ENCODE measurements at regions not wholly inside any gene's neighbourhood (a gene's known extent, or its start where the extent isn't known, plus 50 kb on each side); places are given as distances from the start of the nearest gene placed in this dataset.
"Not testable (repeated sequence)": the region's sequence is repeated elsewhere in the genome, so short reads cannot be mapped to it uniquely, and the experiment has no call there.

DNA sequence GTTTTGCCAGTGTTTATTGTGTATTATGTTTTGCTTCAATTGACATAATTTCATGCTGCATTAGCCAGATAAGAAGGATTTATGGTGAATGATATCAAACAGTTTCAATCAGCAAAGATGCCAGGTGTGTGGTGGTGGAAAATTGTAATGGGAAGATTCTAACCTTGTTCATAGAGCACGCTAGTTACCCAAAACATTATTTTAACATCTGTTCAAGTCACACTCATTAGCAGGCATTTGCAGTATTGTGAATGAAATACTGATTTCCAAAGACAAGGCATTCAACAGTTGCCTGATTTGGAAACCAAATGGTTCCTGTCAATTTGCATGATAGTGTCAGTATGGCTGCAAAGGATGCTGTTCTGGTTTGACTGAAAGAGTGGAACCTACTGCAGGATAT is 129.7 kb downstream of the EPC1 start:
- no peak for DNase-seq (ENCODE audit: low read depth)

DNA sequence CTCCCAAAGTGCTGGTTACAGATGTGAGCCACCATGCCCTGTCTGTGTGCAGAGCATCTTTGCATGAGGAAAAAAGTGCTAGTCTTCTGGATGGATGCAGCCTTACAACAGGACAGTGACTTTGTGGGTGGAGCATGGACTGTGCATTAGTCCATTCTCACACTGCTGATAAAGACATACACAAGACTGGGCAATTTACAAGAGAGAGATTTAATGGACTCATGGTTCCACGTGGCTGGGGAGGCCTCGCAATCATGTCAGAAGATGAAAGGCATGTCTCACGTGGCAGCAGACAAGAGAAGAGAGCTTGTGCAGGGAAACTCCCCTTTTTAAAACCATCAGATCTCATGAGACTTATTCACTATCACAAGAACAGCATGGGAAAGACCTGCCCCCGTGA is 133.1 kb downstream of the EPC1 start:
- DNase-seq (ENCODE audit: low read depth), result peak; percentile 30

DNA sequence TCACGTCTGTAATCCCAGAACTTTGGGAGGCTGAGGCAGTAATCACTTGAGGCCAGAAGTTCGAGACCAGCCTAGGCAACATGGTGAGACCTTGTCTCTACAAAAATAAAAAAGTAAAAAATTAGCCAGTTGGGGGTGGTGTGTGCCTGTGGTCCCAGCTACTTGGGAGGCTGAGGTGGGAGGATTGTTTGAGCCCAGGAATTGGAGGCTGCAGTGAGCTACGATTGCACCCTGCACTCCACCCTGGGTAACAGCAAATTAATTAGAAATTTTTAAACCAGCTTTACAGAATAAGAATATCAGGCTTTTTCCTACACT is 136.0 kb downstream of the EPC1 start:
- no peak for DNase-seq (ENCODE audit: low read depth)

DNA sequence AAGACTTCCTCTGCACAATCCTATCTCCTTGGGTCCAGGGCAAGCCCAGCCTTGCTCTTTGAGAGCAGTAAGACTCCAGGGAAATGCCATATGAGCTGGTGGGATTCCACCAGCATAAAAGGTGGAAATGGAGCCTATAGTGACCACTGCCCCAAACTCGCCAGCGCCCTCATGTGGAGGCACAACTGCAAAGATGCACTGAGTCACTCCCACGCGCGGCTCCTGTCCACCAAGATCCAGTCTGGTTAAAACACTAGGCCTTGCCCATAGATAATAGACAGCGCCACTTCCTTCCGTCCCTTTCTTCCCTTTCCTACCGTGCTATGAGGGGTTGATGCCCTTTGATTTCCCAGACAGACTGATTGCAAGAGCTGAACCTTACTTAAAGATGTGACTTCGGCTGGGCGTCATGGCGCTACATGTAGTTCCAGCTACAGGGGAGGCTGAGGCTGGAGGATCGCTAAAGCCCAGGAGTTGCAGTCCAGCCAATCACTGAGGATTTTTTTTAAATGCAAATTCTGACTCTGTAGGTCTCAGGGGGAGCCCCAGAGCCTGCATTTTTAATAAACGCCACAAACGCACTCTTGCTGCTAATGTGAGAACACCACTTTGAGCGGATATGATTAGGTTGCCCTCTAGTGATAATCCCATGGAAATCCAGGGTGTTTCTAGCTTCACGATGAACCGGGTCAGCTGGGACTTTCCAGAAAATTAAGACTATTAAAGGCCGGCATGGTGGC is 136.5 kb downstream of the EPC1 start:
- DNase-seq (ENCODE audit: low read depth), result peak; percentile 68

DNA sequence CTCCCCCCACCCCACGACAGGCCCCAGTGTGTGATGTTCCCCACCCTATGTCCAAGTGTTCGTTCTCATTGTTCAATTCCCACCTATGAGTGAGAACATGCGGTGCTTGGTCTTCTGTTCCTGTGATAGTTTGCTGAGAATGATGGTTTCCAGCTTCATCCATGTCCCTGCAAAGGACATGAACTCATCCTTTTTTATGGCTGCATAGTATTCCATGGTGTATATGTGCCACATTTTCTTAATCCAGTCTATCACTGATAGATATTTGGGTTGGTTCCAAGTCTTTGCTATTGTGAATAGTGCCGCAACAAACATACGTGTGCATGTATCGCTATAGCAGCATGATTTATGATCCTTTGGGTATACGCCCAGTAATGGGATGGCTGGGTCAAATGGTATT is 139.0 kb downstream of the EPC1 start:
- not testable (repeated sequence) for DNase-seq (ENCODE audit: low read depth)

DNA sequence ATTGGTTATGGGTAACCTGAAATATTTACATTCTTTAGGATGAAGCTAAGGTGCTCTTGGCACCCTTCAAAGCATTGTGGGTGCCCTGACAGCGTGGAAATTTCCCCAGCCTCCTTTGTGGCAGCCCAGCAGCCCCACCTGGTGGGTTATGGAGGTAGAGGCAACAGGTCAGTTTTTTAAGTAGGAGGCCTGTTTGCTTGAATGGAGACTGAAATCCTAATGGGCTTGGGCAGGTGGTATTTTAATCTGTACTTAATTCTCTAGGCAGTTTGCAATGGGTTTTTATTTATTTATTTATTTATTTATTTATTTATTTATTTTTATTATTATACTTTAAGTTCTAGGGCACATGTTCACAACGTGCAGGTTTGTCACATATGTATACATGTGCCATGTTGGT is 139.4 kb downstream of the EPC1 start:
- DNase-seq (ENCODE audit: low read depth), result peak; percentile 51

DNA sequence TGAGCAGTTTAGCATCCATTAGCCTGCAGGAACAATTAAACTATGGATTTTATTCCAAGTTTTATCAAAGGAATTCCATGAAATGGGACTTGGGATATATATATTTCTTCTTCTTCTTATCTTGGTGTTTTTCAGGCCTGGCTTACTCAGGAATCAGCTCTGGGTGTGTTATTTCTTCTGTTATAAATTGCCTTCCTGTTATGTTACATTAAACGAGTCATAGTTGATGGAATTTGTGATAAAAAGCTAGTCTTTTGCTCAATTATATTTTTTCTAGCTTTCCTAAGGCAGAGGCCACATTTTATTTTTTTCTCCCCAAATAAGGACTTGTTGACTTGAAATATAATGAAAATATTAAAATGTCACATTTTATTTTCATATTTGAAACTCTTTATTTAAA is 141.3 kb downstream of the EPC1 start:
- DNase-seq (ENCODE audit: low read depth), result peak; percentile 78

DNA sequence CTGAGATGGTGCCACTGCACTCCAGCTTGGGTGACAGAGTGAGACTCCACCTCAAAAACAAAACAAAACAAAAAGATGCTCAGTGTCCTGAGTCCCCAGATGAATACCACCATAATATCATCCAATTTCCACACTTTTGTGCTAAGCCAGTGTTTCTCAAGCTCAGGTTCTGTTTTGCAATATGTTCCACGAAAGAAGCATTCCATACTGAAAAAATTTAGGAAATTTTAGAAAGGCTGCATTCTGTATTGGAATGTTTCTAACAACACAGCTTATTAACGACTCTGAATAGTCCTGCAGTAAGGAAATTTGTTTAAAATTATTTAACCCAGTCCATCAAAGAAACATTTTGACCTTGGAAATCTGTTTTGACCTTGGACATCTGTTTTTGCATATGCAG is 142.4 kb downstream of the EPC1 start:
- DNase-seq (ENCODE audit: low read depth), result peak; percentile 57

DNA sequence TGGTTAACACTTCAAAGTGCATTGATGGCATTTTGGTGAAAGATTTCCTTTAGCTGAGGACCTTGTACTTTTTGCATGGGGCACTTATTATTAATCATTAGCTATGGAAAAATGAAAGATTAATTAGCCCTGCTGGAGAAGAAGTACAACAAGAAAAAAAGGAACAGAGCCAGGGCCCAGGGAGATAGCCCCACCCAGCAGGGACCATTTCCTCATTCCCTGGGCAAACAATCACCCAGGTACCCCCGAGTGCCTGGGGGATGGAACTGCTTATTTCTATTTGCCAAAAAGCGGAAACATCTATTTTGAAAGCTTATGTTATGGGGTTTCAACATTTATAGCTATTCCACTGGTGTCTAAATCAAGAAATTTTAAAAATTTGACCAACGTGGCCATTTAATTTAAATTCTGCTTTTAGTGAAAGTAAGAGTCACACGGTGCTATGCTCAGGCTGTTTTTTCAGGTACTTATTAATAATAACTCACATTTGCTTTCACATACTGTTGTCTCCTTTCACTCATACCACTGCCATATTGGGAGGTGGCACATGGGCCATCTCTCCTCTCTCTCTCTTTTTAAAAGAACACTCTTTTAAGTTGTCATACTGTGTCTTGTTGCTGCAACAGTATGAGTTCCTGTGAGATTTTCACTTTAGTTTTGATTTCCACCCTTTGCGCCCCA is 143.6 kb upstream of the KIF5B start:
- DNase-seq (ENCODE audit: low read depth), result no peak

DNA sequence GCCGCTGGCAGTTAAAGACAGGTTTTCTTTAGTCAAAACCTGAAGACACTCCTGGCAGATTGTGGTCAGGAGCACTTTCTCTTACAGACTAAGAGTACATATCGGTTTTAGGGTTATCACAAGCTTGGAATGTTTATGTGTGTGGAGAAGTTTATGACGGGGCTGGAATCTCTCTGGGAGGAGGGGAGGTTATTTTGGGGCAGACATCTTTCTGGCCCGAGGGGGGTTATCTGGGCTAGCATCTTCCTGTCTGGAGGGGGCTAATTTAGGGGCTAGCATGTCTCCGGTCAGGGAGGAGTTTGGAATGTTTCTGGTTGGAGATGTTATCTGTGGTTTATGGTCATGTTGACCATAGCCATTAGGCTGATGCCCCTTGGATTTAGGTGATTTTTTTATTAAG is 141.2 kb upstream of the KIF5B start:
- peak; percentile 72 for DNase-seq (ENCODE audit: low read depth)

DNA sequence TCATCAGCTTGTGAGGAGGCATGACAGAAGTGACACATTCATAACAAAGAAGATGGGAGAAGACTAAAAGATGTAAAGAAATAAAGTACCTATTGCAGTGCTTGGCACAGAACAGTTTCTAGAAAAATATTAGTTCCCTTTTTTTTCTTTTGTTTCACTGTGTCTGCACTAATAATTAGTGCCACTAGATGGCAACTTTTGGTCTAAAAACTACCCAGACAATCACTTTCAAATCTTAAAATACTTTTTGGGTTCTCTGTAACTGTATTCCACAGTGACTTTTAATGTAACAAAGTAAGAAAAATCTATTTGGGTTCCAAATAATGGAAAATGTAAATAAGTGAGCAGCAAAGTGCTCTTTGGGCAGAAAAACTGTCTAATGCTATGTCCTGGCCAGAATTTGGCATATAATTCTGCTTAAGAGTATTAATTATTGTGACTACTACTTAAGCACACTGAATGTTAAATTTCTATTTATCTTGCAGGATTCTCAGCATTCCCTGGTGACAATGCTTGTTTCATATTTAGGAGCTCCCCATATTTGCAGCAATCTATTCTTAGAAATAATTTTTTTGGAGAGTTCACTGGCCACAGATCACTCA is 134.8 kb upstream of the KIF5B start:
- peak; percentile 35 for DNase-seq (ENCODE audit: low read depth)

DNA sequence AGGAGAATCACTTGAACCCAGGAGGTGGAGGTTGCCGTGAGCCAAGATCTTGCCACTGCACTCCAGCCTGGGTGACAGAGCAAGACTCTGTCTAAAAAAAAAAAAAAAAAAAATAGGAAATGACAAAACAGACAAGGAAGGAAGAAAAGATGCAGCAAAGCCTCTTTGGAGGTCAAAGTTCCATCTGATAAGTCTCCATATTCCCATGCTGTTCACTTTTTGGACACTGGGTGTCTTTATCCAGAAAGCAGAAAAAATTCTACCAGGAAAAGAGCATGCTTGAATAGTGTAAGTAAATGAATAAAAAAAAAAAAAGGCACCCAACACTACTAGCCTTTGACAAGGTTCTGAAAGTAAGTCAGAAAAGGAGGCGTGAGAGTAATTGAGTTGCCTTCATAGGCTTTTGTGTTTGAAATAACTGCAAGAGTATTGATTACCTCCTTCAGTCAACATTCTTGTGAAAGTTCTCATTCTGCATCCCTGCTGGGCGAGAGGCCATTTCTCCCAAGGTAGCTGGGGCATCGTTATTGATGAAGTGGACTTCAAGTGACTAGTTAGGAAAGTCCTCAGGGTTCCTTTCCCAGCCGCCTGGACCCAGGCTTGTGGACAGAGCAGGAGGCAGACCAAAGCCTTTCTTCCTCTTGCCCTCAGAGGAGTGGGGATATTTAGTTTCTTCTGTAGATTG is 133.3 kb upstream of the KIF5B start:
- DNase-seq (ENCODE audit: low read depth), result peak; percentile 60

DNA sequence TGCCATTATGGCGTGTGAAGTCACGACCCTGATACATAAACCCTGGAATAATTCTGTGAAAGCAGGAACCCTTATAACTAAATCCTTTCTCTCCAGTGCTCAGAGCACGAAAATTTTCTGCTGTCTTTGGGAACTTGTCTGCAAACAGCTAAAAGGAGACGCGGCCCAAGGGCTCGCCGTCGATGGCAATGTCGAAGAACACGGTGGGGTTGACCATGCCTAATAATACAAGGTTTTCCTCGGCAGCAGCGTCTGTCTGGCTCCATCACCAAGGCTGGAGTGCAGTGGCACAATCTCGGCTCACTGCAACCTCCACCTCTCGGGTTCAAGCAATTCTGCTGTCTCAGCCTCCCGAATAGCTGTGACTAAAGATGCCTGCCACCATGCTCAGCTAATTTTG is 132.4 kb upstream of the KIF5B start:
- DNase-seq (ENCODE audit: low read depth), result not testable (repeated sequence)

DNA sequence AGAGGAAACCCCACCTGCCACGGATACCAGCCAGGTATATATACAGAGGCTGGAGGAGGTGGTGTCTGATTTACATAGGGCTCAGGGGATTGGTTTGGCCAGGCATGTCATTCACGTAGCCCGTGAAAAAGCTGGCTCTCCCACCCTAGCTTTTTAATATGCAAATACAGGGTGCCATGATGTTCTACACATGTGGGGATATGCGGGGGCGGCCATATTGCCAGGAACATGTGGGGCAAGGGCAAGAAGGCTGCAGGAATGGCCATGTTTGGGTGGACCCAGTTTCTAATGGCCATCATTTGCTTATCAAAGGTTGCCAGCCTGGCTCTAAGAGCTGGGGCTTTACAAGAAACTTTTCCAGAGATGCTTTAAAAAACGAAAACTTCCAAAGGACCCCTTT is 131.5 kb upstream of the KIF5B start:
- no peak for DNase-seq (ENCODE audit: low read depth)

DNA sequence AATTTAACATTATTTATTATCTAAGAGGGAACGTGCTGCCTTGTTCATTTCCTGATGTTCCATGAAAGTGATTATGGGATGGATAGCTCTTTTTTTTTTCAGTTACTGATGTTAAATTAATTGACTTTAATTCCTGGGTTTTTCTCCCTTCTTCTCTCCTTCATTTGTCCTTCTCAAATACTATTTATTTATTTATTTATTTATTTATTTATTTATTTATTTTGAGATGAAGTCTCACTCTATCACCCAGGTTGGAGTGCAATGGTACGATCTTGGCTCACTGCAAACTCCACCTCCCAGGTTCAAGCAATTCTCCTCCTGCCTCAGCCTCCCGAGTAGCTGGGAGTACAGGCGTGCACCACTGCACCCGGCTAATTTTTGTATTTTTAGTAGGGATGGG is 127.4 kb upstream of the KIF5B start:
- DNase-seq (ENCODE audit: low read depth), result not testable (repeated sequence)

DNA sequence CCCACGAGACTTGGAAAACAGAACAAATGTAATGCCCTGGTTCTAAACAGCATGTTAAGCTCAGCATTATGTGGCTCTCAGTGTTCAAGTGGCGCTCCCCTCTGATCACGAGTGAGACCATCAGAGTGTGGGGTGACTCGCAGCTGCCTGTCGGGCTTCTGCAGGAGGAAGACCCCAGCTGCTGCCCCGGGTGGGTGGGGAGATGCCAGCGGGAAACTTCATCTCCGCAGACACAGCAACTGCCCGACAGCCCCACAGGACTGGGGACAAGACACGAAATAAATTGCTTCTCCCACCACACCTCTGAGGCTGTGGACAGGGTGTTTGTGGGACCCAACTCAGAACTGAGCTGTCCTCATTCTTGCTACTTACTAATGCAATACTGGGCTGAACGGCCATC is 126.3 kb upstream of the KIF5B start:
- no peak for DNase-seq (ENCODE audit: low read depth)

DNA sequence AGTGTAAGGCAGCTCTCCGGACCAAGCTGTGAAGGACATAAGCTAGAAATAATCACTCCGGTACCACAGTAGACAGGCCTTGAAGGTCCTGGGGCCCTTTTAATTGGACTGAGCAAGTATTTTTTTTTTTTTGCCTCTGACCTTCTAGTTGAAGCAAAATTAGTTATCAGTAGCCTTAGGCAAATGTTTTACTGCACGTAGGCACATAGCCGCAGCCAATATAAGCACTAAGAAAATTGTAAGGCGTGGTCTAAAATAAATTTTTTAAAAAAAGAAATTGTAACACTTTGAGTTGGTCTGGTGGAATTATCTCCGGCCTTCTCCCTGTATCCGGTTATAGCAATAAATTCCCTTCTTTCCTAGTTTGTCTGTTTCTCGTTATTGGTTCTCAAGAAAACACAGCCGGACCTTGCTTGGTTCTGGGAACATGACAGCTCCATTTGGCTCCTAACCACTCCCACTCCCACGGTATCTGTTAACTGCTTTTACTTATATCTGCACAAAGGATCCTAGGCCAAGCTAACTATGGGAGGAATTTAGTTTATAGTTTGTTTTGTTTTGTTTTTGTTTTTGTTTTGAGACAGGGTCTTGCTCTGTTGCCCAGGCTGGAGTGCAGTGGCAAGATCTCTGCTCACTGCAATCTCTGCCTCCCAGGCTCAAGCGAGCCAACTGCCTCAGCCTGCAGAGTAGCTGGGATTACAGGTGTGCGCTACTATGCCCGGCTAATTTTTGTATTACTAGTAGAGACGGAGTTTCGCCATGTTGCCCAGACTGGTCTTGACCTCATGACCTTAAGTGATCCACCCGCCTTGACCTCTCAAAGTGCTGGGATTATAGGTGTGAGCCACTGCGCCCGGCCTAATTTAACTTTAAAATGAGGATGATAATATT is 124.4 kb upstream of the KIF5B start:
- no peak for DNase-seq (ENCODE audit: low read depth)

DNA sequence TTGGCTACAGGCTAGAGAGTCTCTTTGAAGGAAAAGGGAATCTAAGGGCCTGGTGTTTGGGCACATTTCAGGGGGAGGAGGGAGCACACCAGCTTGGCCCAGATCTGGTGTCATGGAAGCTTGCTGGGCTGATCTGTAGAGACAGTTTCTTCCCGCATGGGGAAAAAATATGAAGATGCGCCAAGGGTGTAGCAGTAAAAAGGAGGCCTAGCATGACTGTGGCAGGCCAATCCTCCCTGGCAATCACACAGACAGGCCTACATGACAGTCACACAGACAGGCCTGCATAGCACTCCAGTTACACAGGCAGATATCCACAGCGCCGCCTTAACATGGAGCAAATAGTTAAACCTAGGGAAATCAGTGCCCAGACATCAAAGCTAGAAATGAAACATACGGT is 123.6 kb upstream of the KIF5B start:
- DNase-seq (ENCODE audit: low read depth), result no peak

DNA sequence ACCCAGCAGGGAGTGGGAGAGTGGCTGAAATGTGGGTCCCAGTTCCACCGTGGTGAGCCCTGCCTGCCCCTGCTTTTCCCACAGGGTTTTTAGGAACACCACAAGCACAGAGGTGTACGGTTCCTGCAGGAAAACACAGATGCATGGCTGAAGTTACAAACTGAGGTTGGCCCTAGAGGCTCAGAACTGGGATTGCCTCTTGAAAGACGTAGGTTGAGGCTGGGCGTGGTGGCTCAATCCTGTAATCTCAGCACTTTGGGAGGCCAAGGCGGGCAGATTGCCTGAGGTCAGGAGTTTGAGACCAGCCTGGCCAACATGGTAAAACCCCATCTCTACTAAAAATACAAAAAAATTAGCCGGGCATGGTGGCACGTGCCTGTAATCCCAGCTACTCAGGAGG is 121.4 kb upstream of the KIF5B start:
- DNase-seq (ENCODE audit: low read depth), result not testable (repeated sequence)

DNA sequence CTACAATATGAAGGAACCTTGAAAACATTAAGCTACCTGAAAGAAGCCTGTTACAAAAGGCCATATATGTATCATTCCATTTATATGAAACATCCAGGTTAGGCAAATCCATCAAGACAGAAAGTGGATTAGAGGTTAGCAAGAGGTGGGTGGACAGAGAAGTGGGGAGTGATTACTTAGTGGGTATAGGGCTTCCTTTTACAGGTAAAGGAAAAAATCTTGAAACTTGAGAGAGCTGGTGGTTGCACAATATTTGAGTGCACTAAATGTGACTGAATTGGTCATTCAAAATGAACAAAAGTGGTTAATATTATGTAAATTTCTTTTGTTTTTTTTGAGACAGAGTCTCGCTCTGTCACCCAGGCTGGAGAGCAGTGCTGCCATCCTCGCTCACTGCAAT is 119.4 kb upstream of the KIF5B start:
- DNase-seq (ENCODE audit: low read depth), result no peak

DNA sequence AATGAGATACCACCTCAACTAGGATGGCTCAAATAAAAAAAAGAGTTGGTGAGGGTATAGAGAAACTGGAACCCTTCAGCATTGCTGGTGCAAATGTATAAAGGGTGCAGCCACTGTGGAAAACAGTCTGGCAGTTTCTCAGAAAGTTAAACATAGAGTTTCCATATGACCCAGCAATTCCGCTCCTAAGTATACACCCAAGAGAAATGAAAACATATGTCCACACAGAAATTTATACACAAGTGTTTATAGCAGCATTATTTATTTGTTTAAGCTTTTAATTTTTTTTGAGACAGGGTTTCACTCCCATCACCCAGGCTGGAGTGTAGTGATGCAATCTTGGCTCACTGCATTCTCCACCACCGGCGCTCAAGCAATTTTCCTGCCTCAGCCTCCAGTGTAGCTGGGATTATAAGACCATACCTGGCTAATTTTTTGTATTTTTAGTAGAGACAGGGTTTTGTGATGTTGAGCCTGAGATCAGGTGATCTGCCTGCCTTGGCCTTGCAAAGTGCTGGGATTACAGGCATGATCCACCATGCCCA is 118.2 kb upstream of the KIF5B start:
- no peak for DNase-seq (ENCODE audit: low read depth)

DNA sequence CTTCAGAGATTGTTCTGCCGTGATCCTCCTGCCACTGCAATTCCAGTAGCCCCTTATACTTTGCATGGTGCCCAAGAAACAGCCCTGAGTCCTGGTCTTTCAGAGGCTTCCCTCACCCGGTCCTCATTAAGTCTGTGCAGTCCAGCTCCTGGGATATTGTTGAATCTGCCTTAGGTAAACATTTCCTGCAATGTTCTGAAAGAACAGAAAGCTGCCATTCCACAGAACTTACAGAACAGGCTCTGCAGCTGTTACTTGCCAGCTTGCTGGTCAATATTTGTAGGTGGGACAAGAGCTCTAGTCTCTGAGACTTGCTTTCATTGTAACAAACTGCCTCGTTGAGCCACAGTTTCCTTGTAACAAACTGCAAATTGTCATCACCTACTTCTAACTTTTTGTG is 115.0 kb upstream of the KIF5B start:
- no peak for DNase-seq (ENCODE audit: low read depth)
